GM10266 (cell line): ENCODE measurements at regions not wholly inside any gene's neighbourhood (a gene's known extent, or its start where the extent isn't known, plus 50 kb on each side); places are given as distances from the start of the nearest gene placed in this dataset.

Source experiments
- DNase-seq: peaks from one replicate; pipeline ENCODE4 v3.0.0; 2012; ENCODE audit errors: extremely low spot score
- TF ChIP-seq, protein P1 (sequence below): IDR thresholded peaks from 2 replicates; pipeline ENCODE4 v1.5.1; 2012; ENCODE audit warnings: mild to moderate bottlenecking, low read depth; ENCODE audit not compliant: control insufficient read depth, insufficient read depth; ENCODE audit errors: missing control alignments

GRCh38 chr5:144013816-144014215 is 156.6 kb downstream of the YIPF5 start:
- no peak for DNase-seq
- TF ChIP-seq, protein P1, sequence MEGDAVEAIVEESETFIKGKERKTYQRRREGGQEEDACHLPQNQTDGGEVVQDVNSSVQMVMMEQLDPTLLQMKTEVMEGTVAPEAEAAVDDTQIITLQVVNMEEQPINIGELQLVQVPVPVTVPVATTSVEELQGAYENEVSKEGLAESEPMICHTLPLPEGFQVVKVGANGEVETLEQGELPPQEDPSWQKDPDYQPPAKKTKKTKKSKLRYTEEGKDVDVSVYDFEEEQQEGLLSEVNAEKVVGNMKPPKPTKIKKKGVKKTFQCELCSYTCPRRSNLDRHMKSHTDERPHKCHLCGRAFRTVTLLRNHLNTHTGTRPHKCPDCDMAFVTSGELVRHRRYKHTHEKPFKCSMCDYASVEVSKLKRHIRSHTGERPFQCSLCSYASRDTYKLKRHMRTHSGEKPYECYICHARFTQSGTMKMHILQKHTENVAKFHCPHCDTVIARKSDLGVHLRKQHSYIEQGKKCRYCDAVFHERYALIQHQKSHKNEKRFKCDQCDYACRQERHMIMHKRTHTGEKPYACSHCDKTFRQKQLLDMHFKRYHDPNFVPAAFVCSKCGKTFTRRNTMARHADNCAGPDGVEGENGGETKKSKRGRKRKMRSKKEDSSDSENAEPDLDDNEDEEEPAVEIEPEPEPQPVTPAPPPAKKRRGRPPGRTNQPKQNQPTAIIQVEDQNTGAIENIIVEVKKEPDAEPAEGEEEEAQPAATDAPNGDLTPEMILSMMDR = no peak

- TF ChIP-seq, protein P1 = no peak
- DNase-seq = no peak
These were observed 154.5 kb downstream of the YIPF5 start for GRCh38 chr5:144015961-144016360.

DNA sequence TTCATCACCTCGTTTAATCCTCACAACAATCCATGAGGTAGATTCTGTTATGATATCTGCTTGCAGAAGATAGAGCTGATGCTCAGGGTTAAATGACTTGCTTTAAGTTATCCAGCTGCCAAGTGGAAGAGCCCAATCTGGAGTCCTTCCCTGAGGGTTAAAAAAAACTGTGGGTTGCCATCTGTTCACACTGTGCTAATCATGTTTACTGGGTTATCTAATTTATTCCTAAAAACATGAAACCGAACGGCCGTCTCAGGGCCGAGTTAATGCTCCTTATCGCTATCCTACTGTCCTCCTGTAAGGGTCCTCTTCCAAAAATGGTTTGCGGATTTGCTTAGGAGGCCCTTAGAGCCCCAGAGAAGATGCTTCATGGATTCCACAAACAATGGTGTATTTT is 153.3 kb downstream of the YIPF5 start:
- no peak for DNase-seq
- TF ChIP-seq, protein P1 = no peak

DNA sequence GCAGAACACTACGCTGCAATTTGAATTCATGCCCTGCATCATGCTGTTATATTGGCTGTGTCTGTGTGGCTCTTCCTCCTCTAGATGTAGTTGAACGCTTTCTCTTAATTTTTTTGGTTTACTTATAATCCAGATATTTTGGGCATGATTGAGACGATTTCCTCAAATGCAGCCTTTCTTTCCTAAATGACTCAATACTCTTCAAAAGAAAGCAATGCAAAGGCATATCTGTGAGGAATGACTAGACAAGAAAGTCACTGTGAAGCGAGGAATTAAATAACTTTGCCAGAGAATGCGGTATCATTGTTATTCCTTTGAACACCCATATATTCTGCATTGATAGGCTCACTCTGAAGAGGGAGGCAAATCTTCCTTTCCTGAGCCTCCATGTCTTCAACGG is 152.8 kb downstream of the YIPF5 start:
- TF ChIP-seq, protein P1 = no peak
- DNase-seq = no peak

- TF ChIP-seq, protein P1 = no peak
- DNase-seq = no peak
These were observed 146.4 kb downstream of the YIPF5 start for GRCh38 chr5:144024090-144024489.

DNA sequence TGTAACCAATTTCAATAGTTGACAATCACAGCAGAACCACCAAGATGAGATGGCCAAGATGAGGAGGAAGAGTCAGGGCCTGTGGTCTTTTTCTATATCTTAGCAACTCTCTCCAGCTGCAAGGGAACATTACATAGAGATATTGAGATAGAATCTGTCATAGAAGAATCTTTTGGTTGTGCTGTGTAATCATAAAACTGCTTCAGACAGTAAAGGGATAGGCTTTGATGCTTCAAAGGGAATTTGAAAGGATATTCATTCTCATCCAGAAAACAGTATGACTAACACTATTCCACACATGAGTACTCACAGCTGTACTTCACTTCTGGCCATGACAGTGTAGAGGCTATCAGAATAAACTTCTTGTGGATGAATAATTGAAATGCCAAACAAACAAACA is 145.9 kb downstream of the YIPF5 start:
- TF ChIP-seq, protein P1 = no peak
- DNase-seq = no peak

GRCh38 chr5:144026286-144026685 is 144.2 kb downstream of the YIPF5 start:
- TF ChIP-seq, protein P1 = no peak
- no peak for DNase-seq

- no peak for DNase-seq
- TF ChIP-seq, protein P1 = no peak
These were observed 142.4 kb downstream of the YIPF5 start for GRCh38 chr5:144028058-144028457.
